DMS 273 (cell line): ENCODE measurements at regions not wholly inside any gene's neighbourhood (a gene's known extent, or its start where the extent isn't known, plus 50 kb on each side); places are given as distances from the start of the nearest gene placed in this dataset.
A peak's percentile ranks its signal among the peaks of the same experiment; 100 is the strongest.
"Not testable (repeated sequence)": the region's sequence is repeated elsewhere in the genome, so short reads cannot be mapped to it uniquely, and the experiment has no call there.

Source experiments
- DNase-seq: peaks from one replicate; lab custom pipeline; 2025; ENCODE audit not compliant: unreplicated experiment; lab: John Stamatoyannopoulos, UW

DNA sequence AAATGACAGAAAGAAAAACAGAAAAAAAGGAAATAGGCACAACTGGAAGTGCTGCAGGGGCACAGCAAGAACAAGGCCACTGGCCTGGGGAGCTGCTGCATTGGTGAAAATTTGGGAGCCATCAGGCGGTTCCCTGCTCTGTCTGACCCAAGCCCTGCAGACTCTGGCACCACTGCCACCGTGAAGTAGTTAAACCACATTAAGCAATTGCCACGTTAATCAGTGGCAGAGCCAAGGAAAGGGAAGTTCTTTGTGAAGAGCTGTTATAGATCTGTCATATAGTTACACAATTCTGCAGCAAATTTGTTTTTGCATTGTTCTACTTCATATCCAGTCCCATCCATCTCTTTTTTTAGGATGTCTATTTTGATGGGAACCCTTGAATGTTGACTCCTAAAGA lies 915.3 kb downstream of the FSCB start:
- no peak for DNase-seq

DNA sequence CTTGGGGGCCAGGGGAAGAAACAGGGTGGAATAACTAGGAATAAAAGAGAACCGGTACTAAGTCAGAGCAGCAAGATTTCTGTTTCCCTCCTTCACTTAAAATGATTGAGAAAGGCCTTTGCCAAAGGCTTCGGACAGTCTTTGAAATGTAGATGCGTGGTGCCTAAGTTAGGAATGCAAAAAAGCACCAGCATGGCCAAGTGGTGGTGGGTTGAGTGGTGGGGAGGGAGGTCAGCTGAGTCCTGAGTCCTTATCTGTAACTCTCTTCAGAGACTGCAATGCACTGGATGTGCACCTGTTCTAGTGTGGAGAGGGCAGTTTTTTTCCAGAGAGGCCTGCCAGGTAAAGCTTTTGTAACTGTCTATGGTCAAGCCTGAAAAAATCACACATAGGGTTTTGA lies 919.9 kb downstream of the FSCB start:
- no peak for DNase-seq

DNA sequence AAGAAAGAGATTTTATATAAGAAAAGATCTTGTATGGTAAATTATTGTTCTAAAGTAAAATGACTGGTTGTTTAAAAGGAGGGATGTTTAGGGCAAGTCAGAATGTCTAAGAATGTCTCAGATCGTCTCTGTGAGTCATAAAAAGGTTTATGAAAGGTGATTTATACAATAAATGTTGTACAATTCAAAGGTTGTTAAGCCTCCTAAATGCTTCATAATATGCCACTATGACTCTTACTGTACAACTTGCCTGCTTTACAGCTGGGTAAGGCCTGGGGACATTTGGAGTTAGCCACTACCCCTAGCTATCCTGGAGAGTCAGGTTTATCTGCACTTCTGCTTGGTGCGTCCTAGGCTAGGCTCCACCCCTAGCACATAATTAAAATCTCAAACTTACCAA lies 927.4 kb downstream of the FSCB start:
- DNase-seq, result no peak

DNA sequence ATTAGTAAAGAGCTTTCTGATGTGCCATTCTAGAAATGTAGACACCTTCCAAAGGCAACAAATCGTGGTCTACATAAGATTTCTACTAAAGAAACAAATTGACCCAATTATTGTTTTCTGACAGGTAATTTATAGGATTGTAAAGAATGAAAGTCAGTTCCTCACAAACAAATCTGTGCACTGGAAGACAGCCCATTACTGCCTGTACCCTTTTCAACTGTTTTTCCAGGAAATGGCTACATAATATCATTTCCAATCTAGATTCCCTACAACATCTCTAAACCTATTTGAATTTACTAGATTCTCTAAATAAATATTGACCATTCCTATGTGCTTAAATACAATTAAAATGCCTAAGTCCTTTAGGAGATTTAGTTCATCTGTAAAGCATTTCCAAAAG lies 939.1 kb downstream of the FSCB start:
- no peak for DNase-seq

DNA sequence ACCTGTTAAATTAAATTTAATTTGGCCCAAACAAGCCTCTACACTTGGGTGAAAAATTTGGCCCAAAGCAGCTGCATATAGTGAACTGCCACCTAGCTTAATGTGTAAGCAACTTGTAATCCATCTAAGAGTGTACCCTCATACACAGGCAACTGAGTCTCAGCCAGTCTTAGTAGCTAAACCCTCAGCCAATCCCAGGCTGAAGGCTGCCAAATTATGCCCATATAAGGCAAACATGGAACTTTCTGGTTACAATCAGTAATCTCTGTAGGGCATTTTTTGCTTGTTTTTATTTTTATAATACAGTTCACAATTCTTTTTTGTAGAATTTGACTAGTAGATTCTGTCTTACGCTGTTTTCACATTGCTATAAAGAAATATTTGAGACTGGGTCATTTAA lies 958.7 kb downstream of the FSCB start:
- no peak for DNase-seq

DNA sequence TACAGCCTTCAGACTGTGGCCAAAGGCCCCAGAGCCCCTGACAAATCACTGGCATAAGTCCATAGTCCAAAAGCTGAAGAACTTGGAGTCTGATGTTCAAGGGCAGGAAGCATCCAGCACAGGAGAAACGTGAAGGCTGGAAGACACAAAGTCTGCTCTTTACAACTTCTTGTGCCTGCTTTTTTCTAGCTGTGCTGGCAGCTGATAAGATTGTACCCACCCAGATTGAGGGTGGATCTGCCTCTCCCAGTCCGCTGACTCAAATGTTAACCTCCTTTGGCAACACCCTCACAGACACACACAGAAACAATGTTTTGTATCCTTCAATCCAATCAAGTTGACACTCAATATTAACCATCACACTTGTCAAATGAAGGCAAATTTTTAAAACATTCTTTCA lies 959.5 kb downstream of the FSCB start:
- not testable (repeated sequence) for DNase-seq

DNA sequence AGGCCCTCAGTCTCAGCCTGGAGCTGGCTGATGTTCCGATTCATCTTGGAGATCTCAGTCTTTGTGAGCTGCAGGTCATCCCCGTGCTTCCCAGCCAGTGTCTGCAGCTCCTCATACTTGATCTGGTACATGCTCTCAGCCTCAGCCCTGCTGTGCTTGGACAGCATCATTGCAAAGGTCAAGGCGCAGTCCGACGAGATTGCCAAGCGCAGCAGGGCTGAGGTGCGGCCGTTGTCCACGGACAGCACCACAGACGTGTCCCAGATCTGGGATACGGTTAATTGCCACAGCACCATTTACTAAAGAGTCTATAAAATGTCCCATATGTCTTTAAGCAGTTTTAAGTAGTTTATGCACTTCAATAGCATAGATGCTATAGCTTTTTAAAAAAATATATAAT lies 965.7 kb downstream of the FSCB start:
- DNase-seq, result no peak

DNA sequence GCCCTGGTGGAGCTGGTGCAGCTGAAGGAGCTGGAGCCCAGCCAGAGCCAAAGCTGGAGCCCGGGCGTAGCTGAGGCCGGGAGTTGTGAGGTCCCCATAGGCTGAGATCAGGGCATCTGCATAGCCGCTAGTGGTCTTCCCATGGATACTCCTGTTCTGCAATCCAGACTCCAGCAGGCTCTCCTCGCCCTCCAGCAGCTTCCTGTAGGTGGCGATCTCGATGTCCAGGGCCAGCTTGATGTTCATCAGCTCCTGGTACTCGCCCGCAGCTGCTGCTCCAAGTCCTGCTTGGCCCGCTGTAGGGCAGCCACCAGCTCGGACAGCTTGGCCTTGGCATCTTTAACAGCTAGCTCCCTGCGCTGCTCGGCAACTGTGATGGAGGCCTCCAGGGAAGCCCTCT lies 966.1 kb downstream of the FSCB start:
- peak; percentile 3 for DNase-seq

DNA sequence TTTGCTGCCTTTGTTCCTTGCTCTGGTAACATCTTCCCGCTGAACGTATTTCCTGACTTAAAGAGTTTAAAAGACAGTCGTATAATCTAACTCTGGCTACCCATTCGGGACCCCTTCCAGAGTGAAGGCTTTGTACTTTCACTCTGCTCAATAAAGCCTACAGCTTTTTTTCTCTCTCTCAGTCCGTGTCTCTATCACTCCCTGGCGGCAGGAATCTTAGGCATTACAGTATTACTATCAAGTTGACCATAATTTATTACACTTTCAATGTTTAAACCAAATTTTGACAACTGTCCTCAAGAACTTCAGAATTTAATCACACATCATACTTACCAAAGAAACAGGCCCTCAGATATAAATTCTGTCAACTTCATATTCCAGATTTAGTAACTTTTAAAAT lies 967.9 kb downstream of the FSCB start:
- peak; percentile 15 for DNase-seq

DNA sequence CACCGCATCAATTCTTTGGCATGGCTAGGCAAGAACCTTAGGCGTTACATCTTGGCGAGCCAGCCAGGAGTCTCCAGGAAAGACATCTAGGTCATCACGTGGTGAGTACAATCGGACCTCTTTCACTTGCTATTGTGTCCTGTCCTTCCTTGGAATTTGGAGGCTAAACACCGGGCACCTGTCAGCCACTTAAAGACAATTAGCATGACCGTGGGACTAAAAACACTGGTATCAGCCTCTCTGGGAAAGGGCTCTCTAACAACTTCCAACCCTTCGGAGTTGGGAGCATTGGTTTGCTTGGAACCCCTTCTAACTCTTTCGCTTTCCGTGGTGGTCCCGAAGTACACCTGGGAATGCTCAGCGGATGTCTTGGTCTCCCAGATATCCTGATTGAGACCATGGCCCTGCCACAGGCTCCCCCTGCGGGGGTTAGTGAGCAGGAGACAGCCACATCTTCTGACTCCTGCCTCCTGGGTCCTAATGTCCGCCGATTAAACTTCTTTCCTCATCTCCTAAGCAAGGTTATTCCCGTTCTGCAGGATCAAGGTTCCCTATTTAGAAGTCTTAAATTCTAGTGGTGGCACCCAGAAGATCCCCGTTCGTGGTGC lies 971.7 kb downstream of the FSCB start:
- DNase-seq, result no peak

DNA sequence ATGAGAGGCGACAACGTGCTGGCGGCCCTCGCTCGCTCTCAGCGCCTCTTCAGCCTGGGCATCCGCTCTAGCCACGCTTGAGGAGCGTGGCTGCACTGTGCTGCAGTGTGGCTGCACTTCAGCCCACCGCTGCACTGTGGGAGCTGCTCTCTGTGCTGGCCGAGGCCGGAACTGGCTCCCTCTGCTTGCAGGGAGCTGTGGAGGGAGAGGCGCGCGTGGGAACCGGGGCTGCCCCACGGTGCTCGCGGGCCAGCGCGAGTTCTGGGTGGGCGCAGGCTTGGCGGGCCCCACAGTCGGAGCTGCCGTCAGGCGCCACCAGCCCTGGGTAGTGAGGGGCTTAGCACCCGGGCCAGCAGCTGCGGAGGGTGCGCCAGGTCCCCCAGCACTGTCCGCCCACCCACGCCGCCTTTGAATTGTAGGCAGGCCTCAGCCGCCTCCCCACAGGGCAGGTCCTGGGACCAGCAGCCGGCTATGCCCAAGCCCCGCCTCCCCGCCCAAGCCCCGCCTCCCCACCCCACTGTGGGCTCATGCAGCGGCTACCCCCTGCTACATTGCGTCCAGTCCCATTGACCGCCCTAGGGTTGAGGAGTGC lies 974.2 kb downstream of the FSCB start:
- no peak for DNase-seq

DNA sequence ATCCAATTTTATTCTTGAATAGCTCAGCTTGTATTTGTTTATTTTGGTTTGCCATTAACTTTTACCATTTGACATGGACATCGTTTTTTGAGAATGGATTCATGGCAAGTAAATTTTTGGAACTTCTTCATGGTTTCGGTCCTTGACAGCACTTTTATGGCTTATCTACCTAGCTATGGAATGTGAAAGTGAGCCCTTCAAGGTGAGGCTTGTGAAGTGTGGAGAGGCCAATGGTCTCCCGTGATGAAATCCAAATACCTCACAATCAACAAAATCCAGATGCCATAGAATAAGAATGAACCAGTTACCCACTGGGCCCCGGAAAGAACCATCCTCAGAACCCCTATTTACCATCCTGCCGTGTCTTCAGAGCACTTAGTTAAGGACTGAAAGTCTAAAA lies 978.8 kb downstream of the FSCB start:
- DNase-seq, result no peak

DNA sequence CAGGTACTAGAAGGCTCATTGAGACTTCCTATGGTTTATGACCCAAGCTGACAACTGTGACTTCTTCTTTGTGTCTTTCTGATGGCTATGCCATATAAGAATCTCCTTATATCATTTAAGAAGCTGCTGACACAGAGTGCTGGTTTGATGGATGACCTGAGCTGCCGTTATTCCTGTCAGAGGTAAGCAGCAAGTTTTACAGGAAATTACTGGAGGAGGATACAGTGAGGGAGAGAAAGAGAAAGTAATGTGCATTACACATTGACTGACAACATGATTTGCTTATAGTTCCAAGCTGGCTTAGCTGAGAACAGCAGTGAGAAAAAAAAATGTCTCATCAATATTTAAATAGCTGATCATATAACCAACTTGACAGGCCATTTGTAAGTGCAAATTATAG lies 981.4 kb downstream of the FSCB start:
- no peak for DNase-seq

DNA sequence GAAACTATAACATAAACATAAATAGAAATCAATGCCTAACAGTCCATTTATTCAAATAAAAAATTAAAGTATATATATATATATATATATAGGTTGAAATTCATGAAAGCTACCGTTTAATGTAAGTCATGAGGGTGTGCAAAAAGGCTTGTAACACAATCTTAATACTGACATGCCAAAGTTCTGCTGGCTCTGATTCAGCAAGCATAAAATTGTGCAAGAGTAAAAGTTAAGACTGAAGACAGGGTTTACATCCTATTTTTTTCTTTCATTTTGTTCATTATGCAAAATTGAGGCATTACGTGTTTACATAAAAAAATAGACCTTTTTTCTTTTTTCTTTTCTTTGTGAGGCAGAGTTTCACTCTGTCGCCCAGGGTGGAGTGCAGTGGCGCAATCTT lies 984.2 kb downstream of the FSCB start:
- no peak for DNase-seq

DNA sequence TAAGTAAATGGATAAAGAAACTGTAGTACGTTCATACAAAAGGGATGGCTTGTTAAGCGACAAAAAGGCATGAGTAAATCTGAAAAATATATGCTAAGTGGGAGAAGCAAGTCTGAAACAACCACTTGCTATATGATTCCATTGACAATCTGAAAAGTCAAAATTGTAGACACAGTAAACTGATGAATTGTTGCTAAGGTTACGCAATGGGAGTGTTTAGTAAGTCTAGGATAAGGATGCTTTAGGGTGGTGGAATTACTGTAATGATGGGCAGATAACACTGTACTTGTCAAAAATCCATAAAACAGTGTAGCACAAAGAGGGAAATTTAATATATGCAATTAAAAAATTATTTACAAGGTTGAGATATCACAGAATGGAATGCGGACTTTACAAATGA lies 984.9 kb downstream of the FSCB start:
- no peak for DNase-seq

DNA sequence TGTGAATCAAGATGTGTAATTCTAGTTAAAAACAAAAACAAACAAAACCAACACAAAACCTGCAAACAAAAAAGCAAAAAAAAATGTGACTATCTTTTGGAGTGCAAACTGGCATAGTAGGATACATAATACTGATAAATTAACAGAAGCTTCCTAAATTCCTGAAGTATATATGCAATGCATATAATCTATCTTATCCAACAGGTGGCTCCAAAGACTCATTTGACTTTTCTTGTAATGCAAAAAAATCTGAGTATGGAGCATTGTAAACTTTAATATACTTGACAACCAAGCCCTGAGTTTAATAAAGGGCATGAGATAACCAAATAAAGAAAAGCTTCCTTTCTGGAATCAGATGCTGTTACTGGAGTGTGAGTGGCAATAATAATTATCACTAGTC lies 1003.6 kb downstream of the FSCB start:
- peak; percentile 29 for DNase-seq

DNA sequence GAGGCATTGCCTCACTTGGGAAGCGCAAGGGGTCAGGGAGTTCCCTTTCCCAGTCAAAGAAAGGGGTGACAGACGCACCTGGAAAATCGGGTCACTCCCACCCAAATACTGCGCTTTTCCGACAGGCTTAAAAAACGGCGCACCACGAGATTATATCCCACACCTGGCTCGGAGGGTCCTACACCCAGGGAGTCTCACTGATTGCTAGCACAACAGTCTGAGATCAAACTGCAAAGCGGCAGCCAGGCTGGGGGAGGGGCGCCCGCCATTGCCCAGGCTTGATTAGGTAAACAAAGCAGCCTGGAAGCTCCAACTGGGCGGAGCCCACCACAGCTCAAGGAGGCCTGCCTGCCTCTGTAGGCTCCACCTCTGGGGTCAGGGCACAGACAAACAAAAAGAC lies 1014.7 kb downstream of the FSCB start:
- DNase-seq, result not testable (repeated sequence)

DNA sequence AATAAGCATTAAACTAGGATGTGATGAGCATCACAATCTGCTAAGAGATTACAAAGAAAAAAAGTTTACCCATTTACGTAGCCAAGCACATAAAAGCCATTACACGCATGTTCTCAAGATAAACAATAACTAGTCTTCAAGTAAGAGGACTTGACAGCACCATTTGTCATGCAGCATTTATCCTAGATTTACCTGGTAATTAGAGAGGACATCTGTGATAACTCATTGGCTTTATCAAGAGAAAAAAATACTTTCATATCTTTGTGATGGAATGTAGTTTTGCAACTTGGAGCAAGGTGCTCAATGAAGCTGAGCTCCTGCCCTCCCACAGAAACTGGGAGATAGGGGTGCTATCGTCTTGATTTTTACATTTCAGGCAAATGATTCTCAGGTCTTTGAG lies 1023.7 kb downstream of the FSCB start:
- no peak for DNase-seq

DNA sequence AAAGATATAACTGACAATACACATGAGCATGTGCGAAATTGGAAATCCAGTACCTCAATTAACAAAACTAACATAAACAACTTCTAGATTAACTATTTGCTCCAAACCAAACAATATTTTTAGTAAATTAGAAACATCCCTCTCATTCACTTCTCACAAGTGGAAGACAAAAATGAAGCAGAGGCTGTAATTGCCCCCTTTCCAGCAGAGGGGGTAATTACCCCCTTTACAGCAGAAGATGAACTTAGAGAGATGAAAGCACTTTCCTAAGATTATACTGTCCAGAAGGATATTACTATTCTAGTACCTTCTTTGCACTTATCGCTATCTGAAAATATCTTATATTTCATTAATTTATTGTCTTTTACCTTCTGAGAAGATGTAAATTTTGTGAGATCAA lies 1025.2 kb downstream of the FSCB start:
- no peak for DNase-seq

DNA sequence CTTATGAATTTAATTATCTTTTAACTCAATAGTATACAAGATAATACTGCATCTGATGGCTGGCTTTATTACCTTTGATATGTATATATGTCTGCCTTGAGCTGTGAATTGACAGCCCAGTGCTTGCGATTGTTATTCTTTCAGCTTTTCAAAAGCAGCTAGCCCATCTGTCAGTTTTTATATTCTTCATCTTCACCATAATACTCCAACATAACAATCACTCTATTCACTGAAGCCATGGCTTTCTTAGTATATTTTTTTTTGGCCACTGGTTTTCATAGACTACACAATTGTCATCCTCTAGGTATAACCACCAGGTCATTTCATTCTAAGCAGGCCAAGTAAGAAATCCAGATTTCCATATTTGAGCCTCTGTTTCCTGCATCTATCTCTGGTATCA lies 1026.1 kb downstream of the FSCB start:
- DNase-seq, result no peak

DNA sequence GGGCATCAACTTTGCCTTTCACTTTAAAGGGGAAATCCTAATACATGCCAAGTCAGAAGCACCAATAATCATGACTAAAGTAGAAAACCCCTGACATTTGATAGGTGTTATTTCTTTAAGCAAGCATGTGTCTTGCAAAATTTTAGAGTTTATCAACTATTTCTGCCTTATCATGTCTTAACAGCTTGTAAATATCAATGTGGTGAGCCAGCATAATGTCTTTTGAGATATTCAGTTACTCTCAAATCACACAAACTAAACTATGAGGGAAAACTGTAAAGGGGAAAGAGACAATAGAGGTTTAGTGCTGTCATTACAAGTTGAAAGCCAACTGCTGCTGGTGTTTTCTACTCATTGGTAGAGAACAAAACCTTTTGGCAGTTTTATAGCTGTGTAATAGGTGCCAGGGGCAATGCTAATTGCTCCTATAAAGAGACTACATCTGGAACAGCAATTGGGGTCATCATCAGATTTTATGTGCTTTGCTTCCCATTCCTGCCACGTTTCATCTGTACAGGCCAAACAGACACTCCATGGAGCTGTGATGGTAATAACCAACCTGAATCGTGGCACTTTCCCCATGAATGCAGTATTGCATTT lies 1027.4 kb downstream of the FSCB start:
- no peak for DNase-seq

DNA sequence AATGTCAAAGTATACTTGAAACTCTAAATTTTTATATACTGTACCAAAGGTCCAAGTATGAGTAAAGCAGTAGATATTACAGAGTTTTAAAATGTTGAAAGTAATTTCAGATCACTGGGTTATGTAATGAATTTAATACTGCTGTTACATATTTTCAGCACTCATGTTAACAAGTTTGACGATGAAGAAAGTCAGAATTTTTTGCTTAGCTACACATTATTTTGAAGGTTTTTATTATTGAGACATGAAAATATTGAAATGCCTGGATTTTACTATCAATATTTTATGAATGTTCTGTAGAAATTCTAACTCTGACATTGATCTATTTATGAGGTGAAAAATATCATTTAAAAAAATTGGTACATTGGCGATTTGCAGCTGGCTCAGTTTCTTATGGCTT lies 1030.3 kb downstream of the FSCB start:
- no peak for DNase-seq

DNA sequence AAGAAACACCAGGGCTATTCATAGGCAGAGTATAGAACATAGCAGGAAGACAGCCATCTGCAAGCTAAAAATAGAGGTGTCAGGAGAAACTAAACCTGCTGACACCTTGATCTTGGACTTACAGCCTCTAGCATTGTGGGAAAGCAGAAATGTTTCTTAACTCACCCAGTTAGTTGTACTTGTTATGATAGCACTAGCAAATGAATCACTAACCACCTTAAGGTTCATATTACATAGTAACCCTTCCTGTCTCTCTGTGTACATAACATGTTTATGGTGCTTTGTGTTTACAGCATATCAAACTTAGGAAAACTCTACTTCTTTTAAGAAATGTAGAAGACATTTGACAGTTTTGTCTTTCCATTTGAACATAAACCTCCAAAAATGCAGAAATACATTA lies 1031.3 kb downstream of the FSCB start:
- no peak for DNase-seq
